SK-N-SH (cell line): ENCODE measurements at regions not wholly inside any gene's neighbourhood (a gene's known extent, or its start where the extent isn't known, plus 50 kb on each side); places are given as distances from the start of the nearest gene placed in this dataset.

Experiments used
- CTCF ChIA-PET: fragments of 300-600, 350-600 bp; formaldehyde crosslinking; extraction: SDS; loops from one replicate; lab custom pipeline; 2021; lab: Yijun Ruan, JAX
- POLR2A ChIA-PET: fragments of 350-600 bp; sonication (Branson Sonifier 250); formaldehyde crosslinking; extraction: SDS; loops from one replicate; lab custom pipeline; 2020; ENCODE audit warnings: antibody characterized with exemption, inconsistent platforms; lab: Yijun Ruan, JAX
- DNase-seq: peaks from one replicate; pipeline ENCODE4 v3.0.0; 2012
- H2AFZ ChIP-seq: fragments of 200-600 bp; sonication (generic); 2 replicates; pipeline ENCODE4 v1.8.1; 2016; ENCODE audit warnings: antibody characterized with exemption, mild to moderate bottlenecking, low read depth
- H3F3A ChIP-seq: fragments of 200-600 bp; sonication (generic); replicated peaks from 2 replicates; pipeline ENCODE3; 2016; ENCODE audit warnings: antibody characterized with exemption, mild to moderate bottlenecking; ENCODE audit not compliant: insufficient read depth
- H3K27ac ChIP-seq, 2 experiments: fragments of 200-500 bp in 1 of 2; fragments of 200-600 bp in 1 of 2; sonication (Bioruptor generic) in 1 of 2; sonication (generic), shearing (Covaris generic) in 1 of 2; 2 replicates each; pipeline versions ENCODE4 v1.5.1 to v1.6.1; 2014 to 2016; ENCODE audit warnings: low read depth in 2 of 2, inconsistent platforms in 1 of 2, low read length in 1 of 2, mild to moderate bottlenecking in 1 of 2, mixed read lengths in 1 of 2
- H3K27me3 ChIP-seq: fragments of 200-600 bp; sonication (generic), shearing (Covaris generic); 2 replicates; pipeline ENCODE4 v1.6.1; 2016; ENCODE audit warnings: mixed run types; ENCODE audit not compliant: insufficient read depth
- H3K36me3 ChIP-seq, 2 experiments: fragments of 200-500 bp in 1 of 2; fragments of 200-600 bp in 1 of 2; sonication (Bioruptor generic) in 1 of 2; sonication (generic) in 1 of 2; replicated peaks in 1 of 2; 2 replicates each; pipeline versions ENCODE3 to v1.5.1; 2014 to 2016; ENCODE audit warnings: low read length in 1 of 2, mild to moderate bottlenecking in 1 of 2; ENCODE audit not compliant: insufficient read depth in 2 of 2, control insufficient read depth in 1 of 2
- H3K4me1 ChIP-seq, 2 experiments: fragments of 200-500 bp in 1 of 2; fragments of 200-600 bp in 1 of 2; sonication (Bioruptor generic) in 1 of 2; sonication (generic), shearing (Covaris generic) in 1 of 2; 2 replicates each; pipeline versions ENCODE4 v1.5.1 to v1.6.1; 2014 to 2016; ENCODE audit warnings: low read depth in 1 of 2, low read length in 1 of 2, mixed run types in 1 of 2; ENCODE audit not compliant: insufficient read depth in 2 of 2, control insufficient read depth in 1 of 2
- H3K4me2 ChIP-seq: fragments of 200-600 bp; sonication (generic), shearing (Covaris generic); 2 replicates; pipeline ENCODE4 v1.6.1; 2017; ENCODE audit warnings: mixed run types
- H3K4me3 ChIP-seq, 2 experiments: fragments of 200-500 bp in 1 of 2; fragments of 200-600 bp in 1 of 2; sonication (Bioruptor generic) in 1 of 2; sonication (generic), shearing (Covaris generic) in 1 of 2; 2 replicates each; pipeline versions ENCODE4 v1.5.1 to v1.8.1; 2014 to 2016; ENCODE audit warnings: low read depth in 2 of 2, inconsistent platforms in 1 of 2, low read length in 1 of 2, mild to moderate bottlenecking in 1 of 2, mixed read lengths in 1 of 2, moderate library complexity in 1 of 2
- H3K79me2 ChIP-seq: fragments of 200-600 bp; sonication (generic); 2 replicates; pipeline ENCODE4 v1.8.1; 2017; ENCODE audit warnings: mild to moderate bottlenecking; ENCODE audit not compliant: insufficient read depth
- H3K9ac ChIP-seq: fragments of 200-600 bp; sonication (generic); 2 replicates; pipeline ENCODE4 v1.6.1; 2017; ENCODE audit warnings: mixed run types
- H3K9me2 ChIP-seq: fragments of 200-600 bp; sonication (generic); 2 replicates; pipeline ENCODE4 v1.6.1; 2017; ENCODE audit warnings: mixed run types
- H3K9me3 ChIP-seq: fragments of 200-600 bp; sonication (generic); 2 replicates; pipeline ENCODE4 v1.6.1; 2017; ENCODE audit warnings: mixed run types, mild to moderate bottlenecking, moderate library complexity
- H4K20me1 ChIP-seq: fragments of 200-600 bp; sonication (generic); 2 replicates; pipeline ENCODE4 v1.6.1; 2017; ENCODE audit warnings: mild to moderate bottlenecking, mixed run types; ENCODE audit not compliant: insufficient read depth
- CHD2 ChIP-seq: fragments of 150-350 bp; IDR thresholded peaks from 2 replicates; pipeline ENCODE4 v1.6.1; 2018; ENCODE audit warnings: low read length; ENCODE audit not compliant: partially characterized antibody
- EP300 ChIP-seq, 2 experiments: IDR thresholded peaks; 2 replicates each; pipeline versions ENCODE4 v1.4.0 to v1.6.1; 2012; ENCODE audit warnings: borderline replicate concordance in 1 of 2, low read depth in 1 of 2, low read length in 1 of 2
- GATA2 ChIP-seq: sonication (generic); formaldehyde crosslinking; IDR thresholded peaks from 2 replicates; pipeline ENCODE4 v1.5.0; 2020; ENCODE audit warnings: mild to moderate bottlenecking, missing genetic modification reagents
- MEF2A ChIP-seq: IDR thresholded peaks from 2 replicates; pipeline ENCODE4 v1.4.0; 2012; ENCODE audit warnings: low read depth, borderline replicate concordance
- NFIC ChIP-seq: IDR thresholded peaks from 2 replicates; pipeline ENCODE4 v1.4.0; 2012; ENCODE audit warnings: borderline replicate concordance
- NRF1 ChIP-seq: IDR thresholded peaks from 2 replicates; pipeline ENCODE4 v1.6.1; 2012; ENCODE audit warnings: low read depth, mild to moderate bottlenecking, low read length
- RAD21 ChIP-seq: IDR thresholded peaks from 2 replicates; pipeline ENCODE4 v1.6.1; 2012; ENCODE audit warnings: mild to moderate bottlenecking, low read length
- RFX5 ChIP-seq: IDR thresholded peaks from 2 replicates; pipeline ENCODE4 v1.6.1; 2012; ENCODE audit warnings: mild to moderate bottlenecking, improper control_type of control experiment, low read length
- SIN3A ChIP-seq: IDR thresholded peaks from 2 replicates; pipeline ENCODE4 v1.6.1; 2012; ENCODE audit warnings: low read depth, mild to moderate bottlenecking, low read length, moderate library complexity, borderline replicate concordance
- SMC3 ChIP-seq: IDR thresholded peaks from 2 replicates; pipeline ENCODE4 v1.6.1; 2012; ENCODE audit warnings: low read depth, low read length, improper control_type of control experiment
- TCF12 ChIP-seq: IDR thresholded peaks from 2 replicates; pipeline ENCODE4 v1.4.0; 2012
- TEAD4 ChIP-seq: IDR thresholded peaks from 2 replicates; pipeline ENCODE4 v1.4.0; 2012; ENCODE audit warnings: mild to moderate bottlenecking, borderline replicate concordance; ENCODE audit not compliant: insufficient read depth
- YY1 ChIP-seq: IDR thresholded peaks from 2 replicates; pipeline ENCODE4 v1.4.0; 2012; ENCODE audit warnings: low read depth, mild to moderate bottlenecking
- WGBS: methylation state at CpG from one replicate; pipeline ENCODE4 v1.1.6; 2017; ENCODE audit warnings: low lambda C conversion rate; 5-methylcytosine and 5-hydroxymethylcytosine counted together
- TF ChIP-seq, protein P1 (sequence below): fragments of 200-600 bp; sonication (generic); IDR thresholded peaks from 2 replicates; pipeline ENCODE4 v1.6.1; 2017; ENCODE audit warnings: antibody characterized with exemption, mild to moderate bottlenecking, moderate library complexity
- TF ChIP-seq, protein P2 (sequence below): IDR thresholded peaks from 2 replicates; pipeline ENCODE4; 2012
- TF ChIP-seq, protein P3 (sequence below): fragments of 150-350 bp; IDR thresholded peaks from 2 replicates; pipeline ENCODE4 v1.6.1; 2017; ENCODE audit warnings: antibody characterized with exemption, low read length, low read depth, borderline replicate concordance
- TF ChIP-seq, protein P4 (sequence below): IDR thresholded peaks from 2 replicates; pipeline ENCODE4 v1.6.1; 2012; ENCODE audit warnings: mild to moderate bottlenecking, low read depth, low read length, moderate library complexity
- TF ChIP-seq, protein P5 (sequence below): IDR thresholded peaks from 2 replicates; pipeline ENCODE4 v1.4.0; 2012; ENCODE audit warnings: low read depth, borderline replicate concordance

DNA sequence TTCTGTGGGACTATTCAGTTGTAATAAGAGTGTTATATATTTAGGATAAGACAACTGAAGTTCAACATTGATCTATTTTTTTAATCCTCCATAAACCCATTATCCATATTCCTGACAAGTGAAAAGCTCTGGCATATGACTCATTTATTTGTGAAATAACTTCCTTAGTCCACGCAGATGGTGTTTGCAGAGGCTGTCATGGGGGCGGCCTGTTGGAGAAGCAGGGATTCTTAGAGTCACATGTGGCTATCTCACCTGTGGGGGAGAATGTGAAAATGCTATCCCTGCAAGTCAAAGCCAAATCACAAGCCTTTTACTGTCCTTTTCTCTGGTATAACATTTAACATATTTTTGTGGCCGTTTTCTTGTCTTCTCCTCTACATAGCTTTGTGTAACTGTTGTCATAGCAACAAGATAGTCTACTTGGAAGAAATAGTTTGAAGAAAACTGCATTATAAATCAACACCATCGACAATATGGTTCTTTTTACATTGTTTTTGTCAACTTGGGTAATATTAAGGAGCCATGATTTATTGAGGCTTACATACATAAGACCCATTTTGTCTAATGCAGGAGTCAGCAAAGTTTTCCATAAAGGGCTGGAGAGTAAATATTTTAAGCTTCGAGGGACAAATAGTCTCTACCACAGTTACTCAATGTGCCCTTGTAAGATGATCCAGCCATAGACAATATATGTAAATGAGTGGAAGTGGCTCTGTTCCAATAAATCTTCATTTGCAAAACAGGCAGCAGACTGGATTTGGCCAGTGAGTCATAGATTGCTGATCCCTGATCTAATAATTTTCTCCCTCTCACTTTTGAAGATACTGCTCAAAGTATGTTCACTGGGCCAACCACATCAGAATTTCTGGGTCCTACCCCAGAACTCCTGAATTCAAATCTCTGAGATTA is 395.0 kb downstream of the DTHD1 start:
- Histone ChIP-seq H3K9ac (no peak overlapping the region), H3K4me2 (no peak overlapping the region), H3K79me2 (no peaks in the 10 kb centered on the region), H3K9me2 (no peaks in the 10 kb centered on the region), H4K20me1 (no peaks in the 10 kb centered on the region), H3K4me1 (no peaks in the 10 kb centered on the region), H3K4me3 (no peak overlapping the region), H3K9me3 (no peaks in the 10 kb centered on the region), H3K36me3 (no peaks in the 10 kb centered on the region), H3K27ac (no peak overlapping the region), H3K27me3 (no peaks in the 10 kb centered on the region), H3F3A (no peaks in the 10 kb centered on the region), H2AFZ (no peak overlapping the region)
- POLR2A ChIA-PET = no interaction called here
- CTCF ChIA-PET = interaction anchor here (0.7 kb wide), 1 partner anchor 31 kb away, joined by 3 read pairs; no protein-coding TSS in a partner anchor
- TF ChIP-seq, protein P1, sequence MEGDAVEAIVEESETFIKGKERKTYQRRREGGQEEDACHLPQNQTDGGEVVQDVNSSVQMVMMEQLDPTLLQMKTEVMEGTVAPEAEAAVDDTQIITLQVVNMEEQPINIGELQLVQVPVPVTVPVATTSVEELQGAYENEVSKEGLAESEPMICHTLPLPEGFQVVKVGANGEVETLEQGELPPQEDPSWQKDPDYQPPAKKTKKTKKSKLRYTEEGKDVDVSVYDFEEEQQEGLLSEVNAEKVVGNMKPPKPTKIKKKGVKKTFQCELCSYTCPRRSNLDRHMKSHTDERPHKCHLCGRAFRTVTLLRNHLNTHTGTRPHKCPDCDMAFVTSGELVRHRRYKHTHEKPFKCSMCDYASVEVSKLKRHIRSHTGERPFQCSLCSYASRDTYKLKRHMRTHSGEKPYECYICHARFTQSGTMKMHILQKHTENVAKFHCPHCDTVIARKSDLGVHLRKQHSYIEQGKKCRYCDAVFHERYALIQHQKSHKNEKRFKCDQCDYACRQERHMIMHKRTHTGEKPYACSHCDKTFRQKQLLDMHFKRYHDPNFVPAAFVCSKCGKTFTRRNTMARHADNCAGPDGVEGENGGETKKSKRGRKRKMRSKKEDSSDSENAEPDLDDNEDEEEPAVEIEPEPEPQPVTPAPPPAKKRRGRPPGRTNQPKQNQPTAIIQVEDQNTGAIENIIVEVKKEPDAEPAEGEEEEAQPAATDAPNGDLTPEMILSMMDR = no peak
- TF ChIP-seq MEF2A (no peak), NFIC (no peak), CHD2 (no peak), TEAD4 (no peak), EP300 (IDR thresholded peaks at IDR 0.05; ENCODE audit: borderline replicate concordance in 1 of 2, low read depth in 1 of 2, low read length in 1 of 2) (no peak), RAD21 (no peak), NRF1 (no peak), RFX5 (no peak), SMC3 (no peak), GATA2 (no peak), TCF12 (no peak), YY1 (no peak), SIN3A (no peak)
- TF ChIP-seq, protein P2, sequence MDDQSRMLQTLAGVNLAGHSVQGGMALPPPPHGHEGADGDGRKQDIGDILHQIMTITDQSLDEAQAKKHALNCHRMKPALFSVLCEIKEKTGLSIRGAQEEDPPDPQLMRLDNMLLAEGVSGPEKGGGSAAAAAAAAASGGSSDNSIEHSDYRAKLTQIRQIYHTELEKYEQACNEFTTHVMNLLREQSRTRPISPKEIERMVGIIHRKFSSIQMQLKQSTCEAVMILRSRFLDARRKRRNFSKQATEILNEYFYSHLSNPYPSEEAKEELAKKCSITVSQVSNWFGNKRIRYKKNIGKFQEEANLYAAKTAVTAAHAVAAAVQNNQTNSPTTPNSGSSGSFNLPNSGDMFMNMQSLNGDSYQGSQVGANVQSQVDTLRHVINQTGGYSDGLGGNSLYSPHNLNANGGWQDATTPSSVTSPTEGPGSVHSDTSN = no peak
- TF ChIP-seq, protein P3, sequence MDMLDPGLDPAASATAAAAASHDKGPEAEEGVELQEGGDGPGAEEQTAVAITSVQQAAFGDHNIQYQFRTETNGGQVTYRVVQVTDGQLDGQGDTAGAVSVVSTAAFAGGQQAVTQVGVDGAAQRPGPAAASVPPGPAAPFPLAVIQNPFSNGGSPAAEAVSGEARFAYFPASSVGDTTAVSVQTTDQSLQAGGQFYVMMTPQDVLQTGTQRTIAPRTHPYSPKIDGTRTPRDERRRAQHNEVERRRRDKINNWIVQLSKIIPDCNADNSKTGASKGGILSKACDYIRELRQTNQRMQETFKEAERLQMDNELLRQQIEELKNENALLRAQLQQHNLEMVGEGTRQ = no peak
- TF ChIP-seq, protein P4, sequence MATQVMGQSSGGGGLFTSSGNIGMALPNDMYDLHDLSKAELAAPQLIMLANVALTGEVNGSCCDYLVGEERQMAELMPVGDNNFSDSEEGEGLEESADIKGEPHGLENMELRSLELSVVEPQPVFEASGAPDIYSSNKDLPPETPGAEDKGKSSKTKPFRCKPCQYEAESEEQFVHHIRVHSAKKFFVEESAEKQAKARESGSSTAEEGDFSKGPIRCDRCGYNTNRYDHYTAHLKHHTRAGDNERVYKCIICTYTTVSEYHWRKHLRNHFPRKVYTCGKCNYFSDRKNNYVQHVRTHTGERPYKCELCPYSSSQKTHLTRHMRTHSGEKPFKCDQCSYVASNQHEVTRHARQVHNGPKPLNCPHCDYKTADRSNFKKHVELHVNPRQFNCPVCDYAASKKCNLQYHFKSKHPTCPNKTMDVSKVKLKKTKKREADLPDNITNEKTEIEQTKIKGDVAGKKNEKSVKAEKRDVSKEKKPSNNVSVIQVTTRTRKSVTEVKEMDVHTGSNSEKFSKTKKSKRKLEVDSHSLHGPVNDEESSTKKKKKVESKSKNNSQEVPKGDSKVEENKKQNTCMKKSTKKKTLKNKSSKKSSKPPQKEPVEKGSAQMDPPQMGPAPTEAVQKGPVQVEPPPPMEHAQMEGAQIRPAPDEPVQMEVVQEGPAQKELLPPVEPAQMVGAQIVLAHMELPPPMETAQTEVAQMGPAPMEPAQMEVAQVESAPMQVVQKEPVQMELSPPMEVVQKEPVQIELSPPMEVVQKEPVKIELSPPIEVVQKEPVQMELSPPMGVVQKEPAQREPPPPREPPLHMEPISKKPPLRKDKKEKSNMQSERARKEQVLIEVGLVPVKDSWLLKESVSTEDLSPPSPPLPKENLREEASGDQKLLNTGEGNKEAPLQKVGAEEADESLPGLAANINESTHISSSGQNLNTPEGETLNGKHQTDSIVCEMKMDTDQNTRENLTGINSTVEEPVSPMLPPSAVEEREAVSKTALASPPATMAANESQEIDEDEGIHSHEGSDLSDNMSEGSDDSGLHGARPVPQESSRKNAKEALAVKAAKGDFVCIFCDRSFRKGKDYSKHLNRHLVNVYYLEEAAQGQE = no peak
- TF ChIP-seq, protein P5, sequence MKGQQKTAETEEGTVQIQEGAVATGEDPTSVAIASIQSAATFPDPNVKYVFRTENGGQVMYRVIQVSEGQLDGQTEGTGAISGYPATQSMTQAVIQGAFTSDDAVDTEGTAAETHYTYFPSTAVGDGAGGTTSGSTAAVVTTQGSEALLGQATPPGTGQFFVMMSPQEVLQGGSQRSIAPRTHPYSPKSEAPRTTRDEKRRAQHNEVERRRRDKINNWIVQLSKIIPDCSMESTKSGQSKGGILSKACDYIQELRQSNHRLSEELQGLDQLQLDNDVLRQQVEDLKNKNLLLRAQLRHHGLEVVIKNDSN = no peak
- no peak for DNase-seq
- 1% methylated on average over 5 of the region's 5 CpGs for WGBS
